Ovary (tissue), 7 donors: ENCODE measurements at regions not wholly inside any gene's neighbourhood (a gene's known extent, or its start where the extent isn't known, plus 50 kb on each side); places are given as distances from the start of the nearest gene placed in this dataset.
A peak's percentile ranks its signal among the peaks of the same experiment; 100 is the strongest.
"Not testable (repeated sequence)": the region's sequence is repeated elsewhere in the genome, so short reads cannot be mapped to it uniquely, and the experiment has no call there.

Source experiments
- DNase-seq, 5 donors: peaks; one replicate each; pipeline ENCODE4 v3.0.0-alpha.2; 2019 to 2020
- H3K27ac ChIP-seq, 2 donors: fragments of 200-600 bp; one replicate each; pipeline versions ENCODE4 v1.5.1 to v1.8.0; 2019 to 2022
- H3K27me3 ChIP-seq: fragments of 200-600 bp; one replicate; pipeline ENCODE4 v1.8.0; 2022
- H3K36me3 ChIP-seq: fragments of 200-600 bp; sonication (generic); one replicate; pipeline ENCODE4 v1.5.1; 2019
- H3K4me1 ChIP-seq: one replicate; pipeline ENCODE4 v1.8.1; 2013; ENCODE audit warnings: mild to moderate bottlenecking, moderate library complexity; ENCODE audit not compliant: insufficient read depth
- H3K4me3 ChIP-seq: fragments of 200-600 bp; sonication (generic); one replicate; pipeline ENCODE4 v1.5.1; 2017
- H3K9me3 ChIP-seq, 2 donors: fragments of 200-600 bp in 1 of 2; sonication (generic) in 1 of 2; one replicate each; pipeline versions ENCODE4 v1.5.1 to v1.8.1; 2013 to 2019; ENCODE audit warnings: mild to moderate bottlenecking in 1 of 2, moderate library complexity in 1 of 2
- CTCF ChIP-seq, 3 donors: fragments of 450-650 bp in 2 of 3; fragments of 200-600 bp in 1 of 3; IDR thresholded peaks; one replicate each; pipeline versions ENCODE4 v1.5.1 to v1.8.0; 2016 to 2022; ENCODE audit warnings: antibody characterized with exemption in 3 of 3, mild to moderate bottlenecking in 1 of 3
- EP300 ChIP-seq: sonication (generic); formaldehyde crosslinking; IDR thresholded peaks from one replicate; pipeline ENCODE4 v1.6.1; 2017; ENCODE audit warnings: antibody characterized with exemption
- POLR2A ChIP-seq: fragments of 450-650 bp; IDR thresholded peaks from one replicate; pipeline ENCODE4 v1.6.1; 2017; ENCODE audit warnings: antibody characterized with exemption, mild to moderate bottlenecking, moderate library complexity
- WGBS, 3 donors: extraction: QIAGEN DNeasy Blood & Tissue Kit in 1 of 3; methylation state at CpG; one replicate each; pipeline versions ENCODE4 v1.1.5 to v1.1.7; 2013 to 2017; 5-methylcytosine and 5-hydroxymethylcytosine counted together
- intact Hi-C, 4 donors: fragments of 100-400 bp; cut with DNase I; formaldehyde crosslinking; loops; one replicate each; pipeline versions ENCODE4 v1.11.0 to v1.15.1; 2022 to 2023
- donor health status: DM: no; HTN: no; CAD: no; lungs with moderate emphysema.
- donor health status: DM: no; HTN: no; CAD: no.
- donor health status: Bipolar disorder and iron deficiency.
- donor health status: DM: no; HTN: no; CAD: no.
- donor health status: DM: yes; HTN: yes; CAD: no.

GRCh38 chr9:2427120-2427891, 194.3 kb upstream of the VLDLR start:
- Histone ChIP-seq H3K4me3 (no peak overlapping the region), H3K36me3 (no peaks in the 10 kb centered on the region), H3K9me3 (no peaks in the 10 kb centered on the region), H3K4me1 (peaks cover 9% of the 10 kb centered on the region), H3K27ac (peak overlapping the region in 1 of 2 donors; percentile 87), H3K27me3 (no peaks in the 10 kb centered on the region)
- TF ChIP-seq POLR2A (no peak), CTCF (IDR thresholded peaks at IDR 0.05) (no peak), EP300 (no peak)
- intact Hi-C loops, result loop anchor here in 2 of 4 donors (10.0 kb wide), 5 partner anchors 163 to 413 kb away; partner anchors contain the start of genes SMARCA2 (in 1 of the 2) and VLDLR (in 1 of the 2)
- 86 to 90% (median 87%) methylated on average over 10 of the region's 10 CpGs for WGBS, 3 donors
- DNase-seq, result no peak

GRCh38 chr9:2439957-2440356, 181.6 kb upstream of the VLDLR start:
- Histone ChIP-seq H3K27ac (no peak overlapping the region), H3K4me1 (no peaks in the 10 kb centered on the region), H3K9me3 (no peaks in the 10 kb centered on the region), H3K27me3 (no peaks in the 10 kb centered on the region), H3K4me3 (no peak overlapping the region), H3K36me3 (no peaks in the 10 kb centered on the region)
- 63 to 81% (median 67%) methylated on average over 3 of the region's 3 CpGs for WGBS, 3 donors
- TF ChIP-seq EP300, result no peak
- no peak for TF ChIP-seq CTCF (IDR thresholded peaks at IDR 0.05)
- TF ChIP-seq POLR2A, result no peak
- DNase-seq, result no peak
- intact Hi-C loops, result no loop called here

DNA sequence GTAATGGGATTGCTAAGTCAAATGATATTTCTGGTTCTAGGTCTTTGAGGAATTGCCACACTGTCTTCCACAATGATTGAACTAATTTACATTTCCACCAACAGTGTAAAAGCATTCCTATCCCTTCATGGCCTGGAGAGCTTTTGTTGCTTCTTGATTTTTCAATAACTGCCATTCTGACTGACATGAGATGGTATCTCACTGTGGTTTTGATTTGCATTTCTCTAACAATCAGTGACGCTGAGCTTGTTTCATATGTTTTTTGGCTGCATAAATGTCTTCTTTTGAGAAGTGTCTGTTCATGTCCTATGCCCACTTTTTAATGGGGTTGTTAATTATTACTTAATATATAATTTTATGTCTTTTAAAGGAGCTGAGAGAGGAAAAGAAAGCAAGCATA, 177.7 kb upstream of the VLDLR start:
- H3K36me3 ChIP-seq, H3K27ac ChIP-seq, intact Hi-C loops, DNase-seq, H3K27me3 ChIP-seq, H3K4me1 ChIP-seq, H3K4me3 ChIP-seq, H3K9me3 ChIP-seq: not testable (repeated sequence)
- 91 to 96% (median 95%) methylated on average over 1 of the region's 1 CpG for WGBS, 3 donors

GRCh38 chr9:2448193-2448738, 173.3 kb upstream of the VLDLR start:
- TF ChIP-seq POLR2A (no peak), CTCF (IDR thresholded peaks at IDR 0.05) (no peak), EP300 (no peak)
- H3K9me3 ChIP-seq, result no peaks in the 10 kb centered on the region
- intact Hi-C loops, result no loop called here
- no peak overlapping the region for H3K27ac ChIP-seq
- no peak for DNase-seq
- no peaks in the 10 kb centered on the region for H3K36me3 ChIP-seq
- 40 to 42% (median 42%) methylated on average over 2 of the region's 2 CpGs for WGBS, 3 donors
- H3K4me3 ChIP-seq, result no peak overlapping the region
- H3K27me3 ChIP-seq, result no peaks in the 10 kb centered on the region
- no peaks in the 10 kb centered on the region for H3K4me1 ChIP-seq

- no peak for DNase-seq
- 73 to 95% (median 87%) methylated on average over 1 of the region's 1 CpG for WGBS, 3 donors
- intact Hi-C loops, result no loop called here
Measured at GRCh38 chr9:2453106-2453505, 168.5 kb upstream of the VLDLR start.

More at GRCh38 chr9:2453106-2453505, 168.5 kb upstream of the VLDLR start:
- Histone ChIP-seq H3K4me3 (no peak overlapping the region), H3K9me3 (no peaks in the 10 kb centered on the region), H3K27me3 (no peaks in the 10 kb centered on the region), H3K36me3 (no peaks in the 10 kb centered on the region), H3K27ac (no peak overlapping the region), H3K4me1 (no peaks in the 10 kb centered on the region)
- no peak for TF ChIP-seq EP300
- no peak for TF ChIP-seq CTCF (IDR thresholded peaks at IDR 0.05)
- TF ChIP-seq POLR2A, result no peak
